Astrocyte (in vitro differentiated cells and primary cell): ENCODE measurements at regions not wholly inside any gene's neighbourhood (a gene's known extent, or its start where the extent isn't known, plus 50 kb on each side); places are given as distances from the start of the nearest gene placed in this dataset.
"Not testable (repeated sequence)": the region's sequence is repeated elsewhere in the genome, so short reads cannot be mapped to it uniquely, and the experiment has no call there.

ENCODE experiments used
- EZH2 ChIP-seq: IDR thresholded peaks from 2 replicates; pipeline ENCODE4 v1.6.1; 2012; ENCODE audit warnings: mild to moderate bottlenecking, low read length, inconsistent platforms; ENCODE audit not compliant: insufficient read depth
- TF ChIP-seq, protein P1 (sequence below): IDR thresholded peaks from 2 replicates; pipeline ENCODE4 v1.5.1; 2011; ENCODE audit warnings: low read depth, mild to moderate bottlenecking, inconsistent platforms, low read length, moderate library complexity; ENCODE audit not compliant: insufficient read depth

DNA sequence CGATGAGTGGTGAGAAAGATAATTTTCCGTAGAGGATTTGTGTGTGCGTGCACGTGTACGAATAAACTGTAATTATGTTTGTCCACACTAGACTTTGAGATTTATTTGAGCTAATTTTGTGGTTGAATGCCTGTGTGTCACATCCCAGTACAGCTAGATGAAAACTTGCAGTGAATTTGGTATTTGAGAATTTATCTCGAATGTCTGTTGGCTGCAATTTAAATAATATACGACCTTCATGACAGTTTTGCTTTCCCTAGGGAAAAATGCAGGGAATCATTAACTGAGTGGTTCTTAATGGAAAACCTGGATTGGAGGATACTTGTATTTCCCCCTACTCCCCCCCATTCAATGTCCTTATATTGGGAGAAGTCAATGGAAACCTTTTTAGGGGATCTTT lies 124.8 kb downstream of the GOSR1 start:
- TF ChIP-seq, protein P1, sequence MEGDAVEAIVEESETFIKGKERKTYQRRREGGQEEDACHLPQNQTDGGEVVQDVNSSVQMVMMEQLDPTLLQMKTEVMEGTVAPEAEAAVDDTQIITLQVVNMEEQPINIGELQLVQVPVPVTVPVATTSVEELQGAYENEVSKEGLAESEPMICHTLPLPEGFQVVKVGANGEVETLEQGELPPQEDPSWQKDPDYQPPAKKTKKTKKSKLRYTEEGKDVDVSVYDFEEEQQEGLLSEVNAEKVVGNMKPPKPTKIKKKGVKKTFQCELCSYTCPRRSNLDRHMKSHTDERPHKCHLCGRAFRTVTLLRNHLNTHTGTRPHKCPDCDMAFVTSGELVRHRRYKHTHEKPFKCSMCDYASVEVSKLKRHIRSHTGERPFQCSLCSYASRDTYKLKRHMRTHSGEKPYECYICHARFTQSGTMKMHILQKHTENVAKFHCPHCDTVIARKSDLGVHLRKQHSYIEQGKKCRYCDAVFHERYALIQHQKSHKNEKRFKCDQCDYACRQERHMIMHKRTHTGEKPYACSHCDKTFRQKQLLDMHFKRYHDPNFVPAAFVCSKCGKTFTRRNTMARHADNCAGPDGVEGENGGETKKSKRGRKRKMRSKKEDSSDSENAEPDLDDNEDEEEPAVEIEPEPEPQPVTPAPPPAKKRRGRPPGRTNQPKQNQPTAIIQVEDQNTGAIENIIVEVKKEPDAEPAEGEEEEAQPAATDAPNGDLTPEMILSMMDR: not testable (repeated sequence)
- not testable (repeated sequence) for TF ChIP-seq EZH2
